ENCODE measurements at regions not wholly inside any gene's neighbourhood (a gene's known extent, or its start where the extent isn't known, plus 50 kb on each side); places are given as distances from the start of the nearest gene placed in this dataset.
"Not testable (repeated sequence)": the region's sequence is repeated elsewhere in the genome, so short reads cannot be mapped to it uniquely, and the experiment has no call there.

- no peaks in the 10 kb centered on the region for H3K9me3 ChIP-seq (ENCODE audit: control insufficient read depth in 2 of 2, low read length in 2 of 2)
- no peaks in the 10 kb centered on the region for H3K27me3 ChIP-seq (ENCODE audit: control insufficient read depth in 2 of 2, insufficient read depth in 2 of 2, low read length in 2 of 2)
- no peaks in the 10 kb centered on the region for H3K4me1 ChIP-seq (ENCODE audit: control insufficient read depth in 2 of 2, insufficient read depth in 2 of 2, low read length in 2 of 2)
- H3K27ac ChIP-seq (ENCODE audit: low read depth in 2 of 2, low read length in 2 of 2), result no peak overlapping the region
- H3K36me3 ChIP-seq (ENCODE audit: control insufficient read depth in 2 of 2, insufficient read depth in 2 of 2, low read length in 2 of 2), result no peaks in the 10 kb centered on the region
- H3K9ac ChIP-seq (ENCODE audit: low read depth in 1 of 2, low read length in 2 of 2), result no peak overlapping the region
- no peak overlapping the region for H3K4me3 ChIP-seq (ENCODE audit: low read length in 2 of 2)
Measured at GRCh38 chr2:200194746-200195145, 111.7 kb upstream of the SPATS2L start.

- Histone ChIP-seq H3K27me3 (ENCODE audit: control insufficient read depth in 2 of 2, insufficient read depth in 2 of 2, low read length in 2 of 2) (no peaks in the 10 kb centered on the region), H3K4me3 (ENCODE audit: low read length in 2 of 2) (no peak overlapping the region), H3K36me3 (ENCODE audit: control insufficient read depth in 2 of 2, insufficient read depth in 2 of 2, low read length in 2 of 2) (no peaks in the 10 kb centered on the region), H3K9me3 (ENCODE audit: control insufficient read depth in 2 of 2, low read length in 2 of 2) (no peaks in the 10 kb centered on the region), H3K4me1 (ENCODE audit: control insufficient read depth in 2 of 2, insufficient read depth in 2 of 2, low read length in 2 of 2) (no peaks in the 10 kb centered on the region), H3K27ac (ENCODE audit: low read depth in 2 of 2, low read length in 2 of 2) (no peak overlapping the region), H3K9ac (ENCODE audit: low read depth in 1 of 2, low read length in 2 of 2) (no peak overlapping the region)
Measured at GRCh38 chr2:200199005-200199404, 107.5 kb upstream of the SPATS2L start.

- H3K9me3 ChIP-seq (ENCODE audit: control insufficient read depth in 2 of 2, low read length in 2 of 2), result no peaks in the 10 kb centered on the region
- no peaks in the 10 kb centered on the region for H3K4me1 ChIP-seq (ENCODE audit: control insufficient read depth in 2 of 2, insufficient read depth in 2 of 2, low read length in 2 of 2)
- H3K4me3 ChIP-seq (ENCODE audit: low read length in 2 of 2), result no peak overlapping the region
- no peaks in the 10 kb centered on the region for H3K27me3 ChIP-seq (ENCODE audit: control insufficient read depth in 2 of 2, insufficient read depth in 2 of 2, low read length in 2 of 2)
- H3K9ac ChIP-seq (ENCODE audit: low read depth in 1 of 2, low read length in 2 of 2), result no peak overlapping the region
- H3K36me3 ChIP-seq (ENCODE audit: control insufficient read depth in 2 of 2, insufficient read depth in 2 of 2, low read length in 2 of 2), result no peaks in the 10 kb centered on the region
- no peak overlapping the region for H3K27ac ChIP-seq (ENCODE audit: low read depth in 2 of 2, low read length in 2 of 2)
Measured at GRCh38 chr2:200199576-200200263, 106.8 kb upstream of the SPATS2L start.

GRCh38 chr2:200201839-200202238 is 104.7 kb upstream of the SPATS2L start:
- H3K9ac ChIP-seq (ENCODE audit: low read depth in 1 of 2, low read length in 2 of 2); H3K27ac ChIP-seq (ENCODE audit: low read depth in 2 of 2, low read length in 2 of 2); H3K9me3 ChIP-seq (ENCODE audit: control insufficient read depth in 2 of 2, low read length in 2 of 2); H3K4me1 ChIP-seq (ENCODE audit: control insufficient read depth in 2 of 2, insufficient read depth in 2 of 2, low read length in 2 of 2); H3K36me3 ChIP-seq (ENCODE audit: control insufficient read depth in 2 of 2, insufficient read depth in 2 of 2, low read length in 2 of 2); H3K27me3 ChIP-seq (ENCODE audit: control insufficient read depth in 2 of 2, insufficient read depth in 2 of 2, low read length in 2 of 2); H3K4me3 ChIP-seq (ENCODE audit: low read length in 2 of 2): not testable (repeated sequence)

GRCh38 chr2:200203381-200203827 is 103.1 kb upstream of the SPATS2L start:
- Histone ChIP-seq H3K36me3 (ENCODE audit: control insufficient read depth in 2 of 2, insufficient read depth in 2 of 2, low read length in 2 of 2) (no peaks in the 10 kb centered on the region), H3K27me3 (ENCODE audit: control insufficient read depth in 2 of 2, insufficient read depth in 2 of 2, low read length in 2 of 2) (no peaks in the 10 kb centered on the region), H3K4me1 (ENCODE audit: control insufficient read depth in 2 of 2, insufficient read depth in 2 of 2, low read length in 2 of 2) (no peaks in the 10 kb centered on the region), H3K4me3 (ENCODE audit: low read length in 2 of 2) (no peak overlapping the region), H3K27ac (ENCODE audit: low read depth in 2 of 2, low read length in 2 of 2) (no peak overlapping the region), H3K9ac (ENCODE audit: low read depth in 1 of 2, low read length in 2 of 2) (no peak overlapping the region), H3K9me3 (ENCODE audit: control insufficient read depth in 2 of 2, low read length in 2 of 2) (no peaks in the 10 kb centered on the region)

GRCh38 chr2:200208041-200208440 is 98.5 kb upstream of the SPATS2L start:
- Histone ChIP-seq H3K9me3 (ENCODE audit: control insufficient read depth in 2 of 2, low read length in 2 of 2) (no peaks in the 10 kb centered on the region), H3K27me3 (ENCODE audit: control insufficient read depth in 2 of 2, insufficient read depth in 2 of 2, low read length in 2 of 2) (no peaks in the 10 kb centered on the region), H3K4me1 (ENCODE audit: control insufficient read depth in 2 of 2, insufficient read depth in 2 of 2, low read length in 2 of 2) (no peaks in the 10 kb centered on the region), H3K4me3 (ENCODE audit: low read length in 2 of 2) (no peak overlapping the region), H3K9ac (ENCODE audit: low read depth in 1 of 2, low read length in 2 of 2) (no peak overlapping the region), H3K36me3 (ENCODE audit: control insufficient read depth in 2 of 2, insufficient read depth in 2 of 2, low read length in 2 of 2) (no peaks in the 10 kb centered on the region), H3K27ac (ENCODE audit: low read depth in 2 of 2, low read length in 2 of 2) (no peak overlapping the region)

- no peak overlapping the region for H3K9ac ChIP-seq (ENCODE audit: low read depth in 1 of 2, low read length in 2 of 2)
- H3K4me3 ChIP-seq (ENCODE audit: low read length in 2 of 2), result no peak overlapping the region
- H3K36me3 ChIP-seq (ENCODE audit: control insufficient read depth in 2 of 2, insufficient read depth in 2 of 2, low read length in 2 of 2), result no peaks in the 10 kb centered on the region
- no peaks in the 10 kb centered on the region for H3K4me1 ChIP-seq (ENCODE audit: control insufficient read depth in 2 of 2, insufficient read depth in 2 of 2, low read length in 2 of 2)
- no peaks in the 10 kb centered on the region for H3K9me3 ChIP-seq (ENCODE audit: control insufficient read depth in 2 of 2, low read length in 2 of 2)
- no peak overlapping the region for H3K27ac ChIP-seq (ENCODE audit: low read depth in 2 of 2, low read length in 2 of 2)
- H3K27me3 ChIP-seq (ENCODE audit: control insufficient read depth in 2 of 2, insufficient read depth in 2 of 2, low read length in 2 of 2), result no peaks in the 10 kb centered on the region
Measured at GRCh38 chr2:200209030-200209429, 97.5 kb upstream of the SPATS2L start.

GRCh38 chr2:200211643-200212042 is 94.8 kb upstream of the SPATS2L start:
- Histone ChIP-seq H3K36me3 (ENCODE audit: control insufficient read depth in 2 of 2, insufficient read depth in 2 of 2, low read length in 2 of 2) (no peaks in the 10 kb centered on the region), H3K27ac (ENCODE audit: low read depth in 2 of 2, low read length in 2 of 2) (no peak overlapping the region), H3K4me3 (ENCODE audit: low read length in 2 of 2) (no peak overlapping the region), H3K4me1 (ENCODE audit: control insufficient read depth in 2 of 2, insufficient read depth in 2 of 2, low read length in 2 of 2) (no peaks in the 10 kb centered on the region), H3K9me3 (ENCODE audit: control insufficient read depth in 2 of 2, low read length in 2 of 2) (no peaks in the 10 kb centered on the region), H3K9ac (ENCODE audit: low read depth in 1 of 2, low read length in 2 of 2) (no peak overlapping the region), H3K27me3 (ENCODE audit: control insufficient read depth in 2 of 2, insufficient read depth in 2 of 2, low read length in 2 of 2) (no peaks in the 10 kb centered on the region)

GRCh38 chr2:200212862-200213425 is 93.5 kb upstream of the SPATS2L start:
- no peak overlapping the region for H3K9ac ChIP-seq (ENCODE audit: low read depth in 1 of 2, low read length in 2 of 2)
- H3K36me3 ChIP-seq (ENCODE audit: control insufficient read depth in 2 of 2, insufficient read depth in 2 of 2, low read length in 2 of 2), result no peaks in the 10 kb centered on the region
- no peak overlapping the region for H3K4me3 ChIP-seq (ENCODE audit: low read length in 2 of 2)
- no peaks in the 10 kb centered on the region for H3K9me3 ChIP-seq (ENCODE audit: control insufficient read depth in 2 of 2, low read length in 2 of 2)
- no peaks in the 10 kb centered on the region for H3K4me1 ChIP-seq (ENCODE audit: control insufficient read depth in 2 of 2, insufficient read depth in 2 of 2, low read length in 2 of 2)
- H3K27ac ChIP-seq (ENCODE audit: low read depth in 2 of 2, low read length in 2 of 2), result no peak overlapping the region
- no peaks in the 10 kb centered on the region for H3K27me3 ChIP-seq (ENCODE audit: control insufficient read depth in 2 of 2, insufficient read depth in 2 of 2, low read length in 2 of 2)

GRCh38 chr2:200216310-200216709 is 90.2 kb upstream of the SPATS2L start:
- Histone ChIP-seq H3K9me3 (ENCODE audit: control insufficient read depth in 2 of 2, low read length in 2 of 2) (no peaks in the 10 kb centered on the region), H3K9ac (ENCODE audit: low read depth in 1 of 2, low read length in 2 of 2) (no peak overlapping the region), H3K27ac (ENCODE audit: low read depth in 2 of 2, low read length in 2 of 2) (no peak overlapping the region), H3K36me3 (ENCODE audit: control insufficient read depth in 2 of 2, insufficient read depth in 2 of 2, low read length in 2 of 2) (no peaks in the 10 kb centered on the region), H3K27me3 (ENCODE audit: control insufficient read depth in 2 of 2, insufficient read depth in 2 of 2, low read length in 2 of 2) (no peaks in the 10 kb centered on the region), H3K4me3 (ENCODE audit: low read length in 2 of 2) (no peak overlapping the region), H3K4me1 (ENCODE audit: control insufficient read depth in 2 of 2, insufficient read depth in 2 of 2, low read length in 2 of 2) (peaks cover 3 to 5% of the 10 kb centered on the region in 2 donors)
